H9 (cell line): ENCODE measurements at regions not wholly inside any gene's neighbourhood (a gene's known extent, or its start where the extent isn't known, plus 50 kb on each side); places are given as distances from the start of the nearest gene placed in this dataset.

Experiments used
- DNase-seq: peaks from one replicate; pipeline ENCODE4 v3.0.0-alpha.2; 2017
- H2AFZ ChIP-seq: one replicate; pipeline ENCODE4 v1.6.1; 2013; ENCODE audit warnings: mild to moderate bottlenecking, low read length, control low read depth, moderate library complexity
- H2AK5ac ChIP-seq: 2 replicates; pipeline ENCODE4 v1.6.1; 2013; ENCODE audit warnings: low read length, control low read depth, mixed read lengths; ENCODE audit not compliant: insufficient read length
- H2BK120ac ChIP-seq: one replicate; pipeline ENCODE4 v1.6.1; 2013; ENCODE audit warnings: low read depth, mild to moderate bottlenecking, low read length, control low read depth, inconsistent platforms; ENCODE audit not compliant: poor library complexity, severe bottlenecking
- H2BK12ac ChIP-seq: 2 replicates; pipeline ENCODE4 v1.6.1; 2013; ENCODE audit warnings: low read length, control low read depth, mixed read lengths, low read depth; ENCODE audit not compliant: insufficient read length
- H2BK15ac ChIP-seq: 2 replicates; pipeline ENCODE4 v1.6.1; 2013; ENCODE audit warnings: low read depth, low read length, control low read depth
- H2BK20ac ChIP-seq: one replicate; pipeline ENCODE4 v1.6.1; 2013; ENCODE audit warnings: low read depth, mild to moderate bottlenecking, low read length, control low read depth, inconsistent platforms; ENCODE audit not compliant: poor library complexity, severe bottlenecking
- H2BK5ac ChIP-seq: 2 replicates; pipeline ENCODE4 v1.6.1; 2013; ENCODE audit warnings: low read length, control low read depth, mixed read lengths; ENCODE audit not compliant: insufficient read length
- H3K14ac ChIP-seq: 2 replicates; pipeline ENCODE4 v1.6.1; 2013; ENCODE audit warnings: low read length, control low read depth; ENCODE audit not compliant: insufficient read depth
- H3K18ac ChIP-seq: 2 replicates; pipeline ENCODE4 v1.6.1; 2013; ENCODE audit warnings: low read depth, mild to moderate bottlenecking, mixed read lengths, low read length, control low read depth; ENCODE audit not compliant: insufficient read length
- H3K23ac ChIP-seq: 2 replicates; pipeline ENCODE4 v1.6.1; 2013; ENCODE audit warnings: low read length, control low read depth, mixed read lengths, low read depth; ENCODE audit not compliant: insufficient read length
- H3K23me2 ChIP-seq: 2 replicates; pipeline ENCODE4 v1.6.1; 2013; ENCODE audit warnings: low read depth, mild to moderate bottlenecking, mixed read lengths, low read length, control low read depth; ENCODE audit not compliant: insufficient read length, poor library complexity, severe bottlenecking
- H3K27ac ChIP-seq: 2 replicates; pipeline ENCODE4 v1.5.1; 2013; ENCODE audit warnings: low read length, control low read depth, mixed read lengths, low read depth; ENCODE audit not compliant: insufficient read length
- H3K27me3 ChIP-seq: 2 replicates; pipeline ENCODE4 v1.6.1; 2013; ENCODE audit warnings: low read length, control low read depth, inconsistent platforms; ENCODE audit not compliant: insufficient read depth
- H3K4ac ChIP-seq: 2 replicates; pipeline ENCODE4 v1.6.1; 2013; ENCODE audit warnings: low read depth, mild to moderate bottlenecking, control low read depth, inconsistent platforms, low read length, moderate library complexity
- H3K4me1 ChIP-seq: 2 replicates; pipeline ENCODE4 v1.6.1; 2013; ENCODE audit warnings: low read length, control low read depth, inconsistent platforms; ENCODE audit not compliant: insufficient read depth
- H3K4me2 ChIP-seq: 2 replicates; pipeline ENCODE4 v1.6.1; 2013; ENCODE audit warnings: low read length, control low read depth, mixed read lengths; ENCODE audit not compliant: insufficient read length, insufficient read depth
- H3K56ac ChIP-seq: 2 replicates; pipeline ENCODE4 v1.6.1; 2013; ENCODE audit warnings: low read depth, mild to moderate bottlenecking, mixed read lengths, low read length, control low read depth; ENCODE audit not compliant: insufficient read length
- H3K79me1 ChIP-seq: 2 replicates; pipeline ENCODE4 v1.6.1; 2013; ENCODE audit warnings: low read depth, mild to moderate bottlenecking, moderate library complexity, low read length, control low read depth, inconsistent platforms; ENCODE audit not compliant: insufficient read depth, poor library complexity, severe bottlenecking
- H3K79me2 ChIP-seq: 2 replicates; pipeline ENCODE4 v1.6.1; 2013; ENCODE audit warnings: low read length, control low read depth, inconsistent platforms; ENCODE audit not compliant: insufficient read depth
- H3K9ac ChIP-seq: 2 replicates; pipeline ENCODE4 v1.6.1; 2013; ENCODE audit warnings: low read length, control low read depth, mixed read lengths; ENCODE audit not compliant: insufficient read length; ENCODE audit errors: extremely low read depth
- H3K9me3 ChIP-seq: one replicate; pipeline ENCODE4 v1.6.1; 2013; ENCODE audit warnings: low read depth, low read length, inconsistent platforms; ENCODE audit not compliant: control insufficient read depth
- H3T11ph ChIP-seq: one replicate; pipeline ENCODE4 v1.6.1; 2013; ENCODE audit warnings: mild to moderate bottlenecking, low read length, control low read depth, inconsistent platforms
- H4K20me1 ChIP-seq: one replicate; pipeline ENCODE4 v1.6.1; 2013; ENCODE audit not compliant: control insufficient read depth, insufficient read length, insufficient read depth
- H4K5ac ChIP-seq: 2 replicates; pipeline ENCODE4 v1.6.1; 2013; ENCODE audit warnings: low read depth, mild to moderate bottlenecking, mixed read lengths, low read length, control low read depth; ENCODE audit not compliant: insufficient read length
- H4K8ac ChIP-seq: replicated peaks from 2 replicates; pipeline ENCODE4 v1.6.1; 2013; ENCODE audit warnings: low read length, control low read depth, mixed read lengths, low read depth; ENCODE audit not compliant: insufficient read length
- H4K91ac ChIP-seq: 2 replicates; pipeline ENCODE4 v1.6.1; 2013; ENCODE audit warnings: low read depth, mild to moderate bottlenecking, moderate library complexity, mixed read lengths, low read length, control low read depth; ENCODE audit not compliant: insufficient read length
- H3K27ac Mint-ChIP-seq, 3 experiments: 2 replicates in 2 of 3; 3 replicates in 1 of 3; pipeline ENCODE4 v1.8.0; 2020 to 2021; ENCODE audit warnings: mixed read lengths in 3 of 3, mild to moderate bottlenecking in 1 of 3, moderate library complexity in 1 of 3
- H3K27me3 Mint-ChIP-seq: 2 replicates; pipeline ENCODE4 v1.8.0; 2021; ENCODE audit warnings: low read depth, mild to moderate bottlenecking, moderate library complexity, mixed read lengths
- H3K36me3 Mint-ChIP-seq, 3 experiments: 2 replicates in 2 of 3; 3 replicates in 1 of 3; pipeline ENCODE4 v1.8.0; 2020 to 2021; ENCODE audit warnings: low read depth in 3 of 3, mixed read lengths in 3 of 3; ENCODE audit not compliant: insufficient read depth in 1 of 3
- H3K4me1 Mint-ChIP-seq, 2 experiments: 2 replicates each; pipeline ENCODE4 v1.8.0; 2020; ENCODE audit warnings: mixed read lengths in 2 of 2
- H3K4me3 Mint-ChIP-seq, 2 experiments: 2 replicates in 1 of 2; 3 replicates in 1 of 2; pipeline ENCODE4 v1.8.0; 2020 to 2021; ENCODE audit warnings: mild to moderate bottlenecking in 2 of 2, mixed read lengths in 2 of 2, moderate library complexity in 1 of 2
- H3K9me3 Mint-ChIP-seq, 2 experiments: 2 replicates in 1 of 2; 3 replicates in 1 of 2; pipeline ENCODE4 v1.8.0; 2020; ENCODE audit warnings: mild to moderate bottlenecking in 2 of 2, mixed read lengths in 2 of 2, moderate library complexity in 1 of 2
- CTCF ChIP-seq: fragments of 200-600 bp; sonication (generic); conservative IDR thresholded peaks from 3 replicates; pipeline ENCODE4 v1.8.0; 2021; ENCODE audit warnings: antibody characterized with exemption, mild to moderate bottlenecking
- WGBS: extraction: QIAGEN DNeasy Blood & Tissue Kit; methylation state at CpG from one replicate; pipeline ENCODE4 v1.1.7; 2013; ENCODE audit warnings: missing lambda C conversion rate, low lambda C conversion rate, mixed read lengths; ENCODE audit not compliant: insufficient read length; ENCODE audit errors: extremely low coverage; 5-methylcytosine and 5-hydroxymethylcytosine counted together

GRCh38 chr3:34070831-34071585, 272.6 kb downstream of the PDCD6IP start:
- no peaks in the 10 kb centered on the region for H3K9me3 ChIP-seq
- H3K79me2 ChIP-seq = no peaks in the 10 kb centered on the region
- no peak for TF ChIP-seq CTCF
- DNase-seq = no peak
- H3K4me2 ChIP-seq = no peak overlapping the region
- H2BK12ac ChIP-seq = no peak overlapping the region
- H3K27ac ChIP-seq = no peak overlapping the region
- H3K23ac ChIP-seq = no peak overlapping the region
- no peak overlapping the region for H3T11ph ChIP-seq
- no peak overlapping the region for H2BK20ac ChIP-seq
- H2BK15ac ChIP-seq = no peak overlapping the region
- no peaks in the 10 kb centered on the region for H3K23me2 ChIP-seq
- H3K4me1 ChIP-seq = peaks cover 10% of the 10 kb centered on the region; the same call in 1 of the 2 replicates
- no peak overlapping the region for H3K27ac Mint-ChIP-seq
- no peak overlapping the region for H3K4ac ChIP-seq
- no CpG with 5 or more reads among the region's 6 CpGs for WGBS
- no peak overlapping the region for H4K91ac ChIP-seq
- no peaks in the 10 kb centered on the region for H3K79me1 ChIP-seq
- peaks cover under 1 to 4% of the 10 kb centered on the region in 2 experiments; a peak in 1 of 5 replicates for H3K9me3 Mint-ChIP-seq
- H3K4me3 Mint-ChIP-seq = no peak overlapping the region
- H2AFZ ChIP-seq = no peak overlapping the region
- H3K9ac ChIP-seq = no peak overlapping the region
- H2BK5ac ChIP-seq = no peak overlapping the region
- H2BK120ac ChIP-seq = no peak overlapping the region
- H3K14ac ChIP-seq = no peak overlapping the region
- no peak overlapping the region for H2AK5ac ChIP-seq
- peaks cover 24 to 25% of the 10 kb centered on the region in 2 experiments for H3K4me1 Mint-ChIP-seq
- peaks cover 0 to under 1% (median 0%) of the 10 kb centered on the region in 3 experiments; a peak in 2 of 7 replicates for H3K36me3 Mint-ChIP-seq
- H3K27me3 Mint-ChIP-seq = peaks cover 5% of the 10 kb centered on the region
- no peak overlapping the region for H3K18ac ChIP-seq
- no peak overlapping the region for H4K8ac ChIP-seq
- no peak overlapping the region for H3K56ac ChIP-seq
- no peaks in the 10 kb centered on the region for H4K20me1 ChIP-seq
- no peaks in the 10 kb centered on the region for H3K27me3 ChIP-seq
- no peak overlapping the region for H4K5ac ChIP-seq
